ENCODE measurements at regions not wholly inside any gene's neighbourhood (a gene's known extent, or its start where the extent isn't known, plus 50 kb on each side); places are given as distances from the start of the nearest gene placed in this dataset.

DNA sequence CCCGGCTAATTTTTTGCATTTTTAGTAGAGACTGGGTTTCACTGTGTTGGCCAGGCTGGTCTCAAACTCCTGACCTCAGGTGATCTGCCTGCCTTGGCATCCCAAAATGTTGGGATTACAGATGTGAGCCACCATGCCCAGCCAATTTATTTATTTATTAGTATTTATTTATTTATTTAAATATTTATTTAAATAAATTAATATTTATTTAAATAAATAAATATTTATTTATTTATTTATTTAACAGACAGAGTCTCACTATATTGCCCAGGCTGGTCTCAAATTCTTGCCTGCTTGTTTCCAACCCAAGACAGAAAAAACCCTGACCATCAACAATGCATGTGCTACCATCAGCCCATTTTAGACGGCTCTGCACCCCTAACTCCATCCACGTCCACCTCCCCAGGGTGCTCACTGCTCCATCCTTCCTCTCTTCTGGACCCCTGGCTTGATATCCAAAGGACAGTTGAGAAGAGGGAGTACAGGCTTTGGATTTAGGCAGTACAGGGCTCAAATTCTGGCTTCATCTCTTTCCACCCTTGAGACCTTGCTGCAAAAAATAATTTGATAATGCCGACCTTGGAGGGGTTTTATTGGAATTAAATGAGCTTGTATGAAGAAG lies 232.6 kb downstream of the MED10 start:
- WGBS, 4 donors = 80 to 88% (median 84%) methylated on average over 4 of the region's 4 CpGs
- intact Hi-C loops (cut with DNase I) = no loop called here
- Histone ChIP-seq H3K27ac (no peak overlapping the region), H3K27me3 (no peaks in the 10 kb centered on the region), H3K4me1 (replicated peaks in 1 of 2) (no peaks in the 10 kb centered on the region), H3K36me3 (replicated peaks in 1 of 2) (no peaks in the 10 kb centered on the region), H3K4me3 (no peak overlapping the region), H3K9me3 (replicated peaks in 1 of 3) (no peaks in the 10 kb centered on the region)
- no peak for DNase-seq
- no peak for TF ChIP-seq POLR2A (IDR thresholded peaks at IDR 0.05)
- TF ChIP-seq CTCF (IDR thresholded peaks at IDR 0.05) = no peak

DNA sequence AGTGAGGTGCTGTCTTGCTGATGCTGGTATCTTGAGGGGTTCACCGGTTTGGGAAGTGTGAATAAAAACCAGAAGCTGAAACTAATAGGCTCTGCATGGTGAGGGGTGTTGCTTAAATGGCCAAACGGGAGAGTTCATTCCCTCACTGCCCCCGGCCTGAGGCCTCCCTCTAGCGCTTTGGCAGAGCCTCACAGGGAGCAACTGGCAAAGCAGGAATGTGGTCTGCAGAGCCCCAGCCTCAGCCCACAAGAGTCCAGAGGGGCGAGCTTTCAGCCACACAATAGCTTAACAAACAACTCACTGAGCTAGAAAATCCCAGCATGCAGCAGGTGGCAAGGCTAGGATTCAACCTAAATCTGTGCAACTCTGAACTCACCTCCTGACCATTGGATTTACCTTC lies 234.8 kb downstream of the MED10 start:
- H3K9me3 ChIP-seq (replicated peaks in 1 of 3) = no peaks in the 10 kb centered on the region
- no peaks in the 10 kb centered on the region for H3K27me3 ChIP-seq
- TF ChIP-seq CTCF (IDR thresholded peaks at IDR 0.05) = no peak
- H3K4me3 ChIP-seq = no peak overlapping the region
- no peak for DNase-seq
- no peaks in the 10 kb centered on the region for H3K4me1 ChIP-seq (replicated peaks in 1 of 2)
- H3K27ac ChIP-seq = no peak overlapping the region
- H3K36me3 ChIP-seq (replicated peaks in 1 of 2) = no peaks in the 10 kb centered on the region
- intact Hi-C loops (cut with DNase I) = no loop called here
- WGBS, 4 donors = 48 to 62% (median 56%) methylated on average over 3 to 5 of the region's 5 CpGs

DNA sequence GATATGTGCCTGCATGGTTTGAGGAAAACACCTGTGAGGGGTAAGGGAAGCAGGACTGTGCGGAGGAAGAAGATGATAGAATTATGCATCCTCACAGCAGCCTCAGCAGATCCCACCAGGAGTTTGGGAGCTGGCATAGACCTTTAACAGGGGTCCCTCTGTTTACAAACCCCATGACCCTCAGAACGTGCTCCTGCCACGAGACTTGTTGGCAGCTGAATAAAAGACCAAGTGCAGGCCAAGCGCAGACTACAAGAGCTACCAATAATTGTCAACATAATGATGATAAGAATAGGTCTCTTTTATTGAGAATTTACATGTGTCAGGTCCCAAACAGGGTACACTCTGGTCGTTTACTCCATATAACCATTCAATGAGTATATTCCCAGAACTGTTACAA lies 236.0 kb downstream of the MED10 start:
- intact Hi-C loops (cut with DNase I) = no loop called here
- DNase-seq = no peak
- 75 to 87% (median 78%) methylated on average over 5 of the region's 5 CpGs for WGBS, 4 donors
- no peaks in the 10 kb centered on the region for H3K36me3 ChIP-seq (replicated peaks in 1 of 2)
- no peaks in the 10 kb centered on the region for H3K27me3 ChIP-seq
- TF ChIP-seq CTCF (IDR thresholded peaks at IDR 0.05) (no peak), POLR2A (IDR thresholded peaks at IDR 0.05) (no peak)
- no peak overlapping the region for H3K4me3 ChIP-seq
- H3K9me3 ChIP-seq (replicated peaks in 1 of 3) = no peaks in the 10 kb centered on the region
- no peaks in the 10 kb centered on the region for H3K4me1 ChIP-seq (replicated peaks in 1 of 2)
- H3K27ac ChIP-seq = no peak overlapping the region

DNA sequence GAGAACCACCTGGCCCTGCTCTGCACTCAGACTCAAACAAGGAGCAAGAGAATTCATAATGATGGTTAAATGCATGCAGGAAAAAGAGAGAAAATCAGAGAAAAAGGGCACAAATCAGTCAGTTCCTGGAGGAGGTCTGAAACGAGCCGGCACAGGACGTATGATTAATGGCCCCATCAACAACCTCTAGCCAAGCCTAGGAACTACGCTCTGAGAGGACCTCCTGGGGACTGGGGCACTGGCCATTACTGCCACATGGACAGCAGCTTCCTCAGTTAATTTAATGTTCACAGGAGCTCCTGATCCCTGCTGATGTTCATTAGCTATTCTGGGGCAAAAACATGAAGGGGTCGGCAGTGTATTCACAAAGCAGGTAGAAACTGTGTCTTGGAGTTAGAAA lies 238.1 kb downstream of the MED10 start:
- 33 to 45% (median 40%) methylated on average over 5 of the region's 5 CpGs for WGBS, 4 donors
- DNase-seq = no peak
- H3K27me3 ChIP-seq = no peaks in the 10 kb centered on the region
- H3K36me3 ChIP-seq (replicated peaks in 1 of 2) = no peaks in the 10 kb centered on the region
- no peaks in the 10 kb centered on the region for H3K9me3 ChIP-seq (replicated peaks in 1 of 3)
- TF ChIP-seq POLR2A (IDR thresholded peaks at IDR 0.05) = no peak
- no peak overlapping the region for H3K27ac ChIP-seq
- intact Hi-C loops (cut with DNase I) = no loop called here
- H3K4me3 ChIP-seq = no peak overlapping the region
- H3K4me1 ChIP-seq (replicated peaks in 1 of 2) = no peaks in the 10 kb centered on the region

DNA sequence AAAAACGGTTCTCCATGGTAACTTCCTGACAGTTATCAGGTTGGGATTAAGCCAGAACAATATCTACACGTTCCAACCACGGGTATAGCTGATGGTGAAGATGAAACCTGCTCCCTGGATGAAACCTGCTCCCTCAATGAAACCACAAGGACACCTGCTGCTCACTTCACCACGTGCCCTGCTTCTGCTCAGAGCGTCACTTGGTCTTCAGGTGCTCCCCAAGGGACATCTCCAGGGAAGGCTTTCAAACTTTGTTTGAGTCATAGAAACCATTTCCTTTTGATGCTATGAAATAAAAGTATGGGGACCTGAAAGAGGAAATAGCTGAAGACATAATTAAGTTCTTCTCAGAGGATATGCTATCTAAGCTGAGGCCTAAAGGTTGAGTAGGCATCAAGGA lies 242.4 kb downstream of the MED10 start:
- Histone ChIP-seq H3K9me3 (replicated peaks in 1 of 3) (no peaks in the 10 kb centered on the region), H3K4me3 (no peak overlapping the region), H3K36me3 (replicated peaks in 1 of 2) (no peaks in the 10 kb centered on the region), H3K27ac (no peak overlapping the region), H3K4me1 (replicated peaks in 1 of 2) (no peaks in the 10 kb centered on the region), H3K27me3 (no peaks in the 10 kb centered on the region)
- intact Hi-C loops (cut with DNase I) = no loop called here
- WGBS, 4 donors = 71 to 75% (median 72%) methylated on average over 5 of the region's 5 CpGs
- DNase-seq = no peak
- TF ChIP-seq POLR2A (IDR thresholded peaks at IDR 0.05) = no peak
- TF ChIP-seq CTCF (IDR thresholded peaks at IDR 0.05) = no peak

Data from adrenal gland (tissue), 9 donors.